Endothelial cell of hepatic sinusoid (primary cell): ENCODE measurements at regions not wholly inside any gene's neighbourhood (a gene's known extent, or its start where the extent isn't known, plus 50 kb on each side); places are given as distances from the start of the nearest gene placed in this dataset.

Experiments used
- in situ Hi-C: cut with HindIII; loops from 2 replicates; pipeline ENCODE4 v1.10.0; 2017; ENCODE audit warnings: low sequenced_read_pairs

GRCh38 chr16:86365513-86366273, 144.6 kb upstream of the FOXF1 start:
- in situ Hi-C loops: no loop called here

- in situ Hi-C loops: no loop called here
Measured at GRCh38 chr16:86366481-86366880, 143.8 kb upstream of the FOXF1 start.

GRCh38 chr16:86367291-86368072, 142.8 kb upstream of the FOXF1 start:
- in situ Hi-C loops: no loop called here

GRCh38 chr16:86368261-86368660, 142.1 kb upstream of the FOXF1 start:
- in situ Hi-C loops: no loop called here

- in situ Hi-C loops: no loop called here
Measured at GRCh38 chr16:86370062-86370461, 140.3 kb upstream of the FOXF1 start.

GRCh38 chr16:86371083-86371803, 139.1 kb upstream of the FOXF1 start:
- in situ Hi-C loops: no loop called here

- in situ Hi-C loops: no loop called here
Measured at GRCh38 chr16:86372193-86372592, 138.1 kb upstream of the FOXF1 start.

GRCh38 chr16:86373276-86373901, 136.9 kb upstream of the FOXF1 start:
- in situ Hi-C loops: no loop called here

GRCh38 chr16:86374603-86375130, 135.7 kb upstream of the FOXF1 start:
- in situ Hi-C loops: no loop called here

GRCh38 chr16:86375364-86375763, 135.0 kb upstream of the FOXF1 start:
- in situ Hi-C loops: no loop called here

- in situ Hi-C loops: no loop called here
Measured at GRCh38 chr16:86375851-86376250, 134.5 kb upstream of the FOXF1 start.

GRCh38 chr16:86376837-86377236, 133.5 kb upstream of the FOXF1 start:
- in situ Hi-C loops: no loop called here

- in situ Hi-C loops: no loop called here
Measured at GRCh38 chr16:86377251-86378022, 132.9 kb upstream of the FOXF1 start.

- in situ Hi-C loops: no loop called here
Measured at GRCh38 chr16:86378128-86378527, 132.2 kb upstream of the FOXF1 start.

- in situ Hi-C loops: no loop called here
Measured at GRCh38 chr16:86378831-86379504, 131.4 kb upstream of the FOXF1 start.

- in situ Hi-C loops: no loop called here
Measured at GRCh38 chr16:86379505-86379846, 130.9 kb upstream of the FOXF1 start.

GRCh38 chr16:86380030-86380429, 130.3 kb upstream of the FOXF1 start:
- in situ Hi-C loops: no loop called here

- in situ Hi-C loops: no loop called here
Measured at GRCh38 chr16:86381491-86381890, 128.8 kb upstream of the FOXF1 start.

GRCh38 chr16:86382067-86382773, 128.1 kb upstream of the FOXF1 start:
- in situ Hi-C loops: no loop called here
